NCI-H128 (cell line): ENCODE measurements at regions not wholly inside any gene's neighbourhood (a gene's known extent, or its start where the extent isn't known, plus 50 kb on each side); places are given as distances from the start of the nearest gene placed in this dataset.
"Not testable (repeated sequence)": the region's sequence is repeated elsewhere in the genome, so short reads cannot be mapped to it uniquely, and the experiment has no call there.

Source experiments
- DNase-seq: peaks from one replicate; lab custom pipeline; 2025; ENCODE audit not compliant: unreplicated experiment; lab: John Stamatoyannopoulos, UW

DNA sequence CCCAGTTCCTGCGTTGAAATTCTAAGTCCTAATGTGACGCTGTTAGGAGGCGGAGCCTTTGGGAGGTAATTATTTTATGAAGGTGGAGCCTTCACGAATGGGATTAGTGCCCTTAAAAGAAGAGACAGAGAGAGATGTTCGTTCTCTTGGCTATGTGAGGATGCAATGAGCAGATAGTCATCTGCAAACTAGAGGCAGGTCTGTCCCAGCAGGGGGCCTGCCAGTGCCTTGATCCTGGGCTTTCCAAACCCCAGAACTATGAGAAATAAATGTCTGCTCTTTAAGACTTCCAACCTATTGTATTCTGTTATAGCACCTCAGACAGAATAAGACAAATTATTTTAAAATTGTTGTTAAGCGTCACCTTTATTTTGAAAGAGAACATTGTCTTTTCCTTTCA lies 123.1 kb upstream of the KCNJ6 start:
- no peak for DNase-seq

DNA sequence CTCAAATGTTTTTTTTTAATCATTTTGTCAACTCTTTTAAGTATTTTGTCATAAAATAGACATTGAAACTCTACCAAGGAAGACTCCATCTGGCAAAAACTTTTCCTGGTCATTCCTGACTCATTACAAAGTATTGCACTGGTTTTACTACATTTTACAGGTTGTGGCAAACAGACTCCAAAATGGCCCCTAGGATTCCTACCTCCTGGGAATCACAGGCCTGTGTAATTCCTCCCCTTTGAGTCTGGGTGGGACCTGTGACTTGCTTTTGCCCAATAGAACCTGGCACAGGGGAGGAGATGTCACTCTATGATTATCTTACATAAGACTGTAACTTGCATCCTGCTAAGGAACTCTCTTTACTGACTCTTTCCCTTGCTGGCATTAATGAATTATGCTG lies 123.6 kb upstream of the KCNJ6 start:
- DNase-seq: no peak

DNA sequence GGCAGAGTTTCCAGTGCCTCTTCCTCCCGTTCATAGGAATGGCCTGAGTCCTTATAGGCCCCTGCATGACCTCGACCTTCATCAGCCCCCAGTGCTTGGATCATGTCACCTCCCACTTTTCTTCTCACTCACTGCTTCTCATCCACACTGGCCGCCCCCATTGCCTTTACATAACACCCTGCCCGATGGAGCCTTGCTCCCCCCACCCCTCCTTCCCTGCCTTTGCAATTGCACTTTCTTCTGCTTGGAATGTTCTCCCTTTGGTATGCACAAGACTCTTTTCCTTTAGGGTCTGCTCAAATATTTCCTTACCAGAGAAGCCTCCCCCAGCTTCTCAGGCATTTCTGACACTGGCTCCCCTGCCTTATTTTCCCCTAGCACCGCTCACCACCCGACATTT lies 125.2 kb upstream of the KCNJ6 start:
- no peak for DNase-seq

DNA sequence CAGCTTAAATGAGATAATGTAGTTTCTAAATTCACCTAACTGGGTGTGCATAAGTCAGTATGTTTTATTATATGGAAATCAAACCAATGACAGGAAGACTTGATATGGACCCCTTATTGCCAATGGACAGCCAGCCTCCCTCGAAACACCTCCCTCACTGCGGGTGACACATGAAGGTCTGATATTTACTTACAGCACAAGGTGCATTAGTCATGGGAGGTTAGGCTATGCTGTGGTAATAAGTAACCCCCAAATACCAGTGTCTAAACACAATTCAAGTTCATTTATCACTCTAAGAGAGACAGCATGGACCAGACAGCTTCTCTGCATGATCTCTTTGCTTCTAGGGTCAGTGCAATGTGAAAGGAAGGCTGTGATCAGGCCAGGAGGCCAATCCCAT lies 126.0 kb upstream of the KCNJ6 start:
- no peak for DNase-seq

DNA sequence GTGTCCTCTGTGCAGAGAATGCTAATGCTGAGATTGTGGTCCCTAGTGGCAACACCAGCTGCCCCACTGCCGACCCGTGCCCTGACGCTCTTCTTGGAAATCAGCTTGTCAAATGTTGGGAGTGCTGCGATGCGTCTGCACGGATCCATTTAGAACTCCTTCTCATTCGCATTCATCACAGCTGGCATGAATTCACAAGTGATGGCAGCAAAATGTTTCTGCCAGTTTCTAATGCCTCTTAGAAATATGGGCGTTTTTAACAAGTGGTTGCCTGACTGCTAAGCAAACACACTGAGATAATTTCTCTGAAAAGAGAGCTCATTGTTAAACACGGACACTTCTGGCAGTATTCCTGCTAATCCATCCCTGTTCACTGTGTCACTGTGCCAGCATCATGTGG lies 131.9 kb upstream of the KCNJ6 start:
- peak; percentile 73 for DNase-seq

DNA sequence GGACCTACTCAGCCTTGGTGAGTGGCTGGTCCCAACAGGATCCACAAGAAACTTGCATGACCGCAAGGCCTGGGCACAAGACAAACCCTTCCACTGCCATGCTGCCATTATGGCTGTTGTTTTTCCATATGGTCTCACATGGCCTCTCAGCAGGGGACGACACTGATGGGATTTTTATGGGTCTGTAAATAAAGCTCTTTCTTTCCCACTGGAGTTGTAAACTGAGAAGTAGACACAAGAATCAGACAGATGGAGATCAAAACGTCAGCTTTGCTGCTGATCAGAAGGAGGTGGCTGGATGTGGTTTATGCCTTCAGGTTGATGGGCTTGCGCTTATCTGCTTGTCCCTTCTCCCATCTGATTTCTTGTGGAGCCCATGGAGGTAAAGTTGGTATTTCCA lies 138.1 kb upstream of the KCNJ6 start:
- peak; percentile 17 for DNase-seq

DNA sequence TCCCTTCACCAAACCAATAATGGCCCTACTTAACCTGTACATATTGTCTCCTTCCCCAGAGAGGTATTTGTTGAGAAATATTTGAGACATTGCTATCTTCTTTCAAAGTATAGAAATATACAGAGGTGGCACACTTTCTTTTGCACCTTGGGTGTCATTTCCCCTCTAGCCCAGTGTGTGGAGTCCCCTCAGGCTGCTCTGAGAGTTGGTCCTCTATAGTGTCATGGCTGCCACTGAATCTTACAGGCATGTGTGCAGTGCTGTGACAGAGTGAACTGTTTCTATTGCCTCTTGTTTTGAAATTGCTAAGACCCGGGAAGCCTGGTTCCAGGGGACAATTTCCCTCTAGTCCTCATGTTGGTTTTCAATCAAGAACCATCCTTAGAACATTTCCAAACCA lies 140.2 kb upstream of the KCNJ6 start:
- DNase-seq: no peak

DNA sequence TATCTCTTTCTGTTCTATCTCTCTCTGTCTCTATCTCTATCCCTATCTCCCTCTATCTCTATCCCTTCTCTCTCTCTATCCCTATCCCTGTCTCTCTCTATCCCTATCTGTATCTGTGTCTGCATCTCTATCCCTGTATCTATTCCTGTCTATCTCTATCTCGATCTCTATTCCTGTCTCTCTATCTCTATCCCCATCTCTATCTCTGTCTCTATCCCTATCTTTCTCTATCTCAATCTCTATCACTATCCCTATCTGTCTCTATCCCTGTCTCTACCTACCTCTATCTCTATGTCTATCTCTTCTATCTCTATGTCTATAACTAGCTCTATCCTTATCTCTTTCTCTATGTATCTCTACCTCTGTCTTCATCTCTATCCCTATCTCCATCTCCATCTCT lies 141.4 kb upstream of the KCNJ6 start:
- no peak for DNase-seq

DNA sequence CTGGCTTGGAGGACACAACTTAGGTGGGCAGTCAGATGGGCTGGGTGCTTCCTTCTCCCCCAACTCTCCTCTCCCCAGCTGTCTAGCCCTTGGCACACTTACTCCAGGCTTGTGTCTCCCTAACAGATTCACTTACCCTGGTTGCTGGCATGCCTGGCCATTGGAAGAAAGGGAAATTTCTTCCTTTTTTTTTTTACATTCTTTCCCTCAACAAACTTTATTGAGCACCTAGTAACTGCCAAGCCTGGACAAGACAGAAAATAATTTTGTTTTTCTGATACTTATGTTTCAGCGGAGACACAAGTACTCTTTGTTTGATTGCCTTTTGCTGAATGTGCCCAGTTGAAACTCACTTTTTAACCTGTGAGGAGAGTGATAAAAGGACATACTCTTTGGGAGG lies 144.3 kb upstream of the KCNJ6 start:
- DNase-seq: no peak

DNA sequence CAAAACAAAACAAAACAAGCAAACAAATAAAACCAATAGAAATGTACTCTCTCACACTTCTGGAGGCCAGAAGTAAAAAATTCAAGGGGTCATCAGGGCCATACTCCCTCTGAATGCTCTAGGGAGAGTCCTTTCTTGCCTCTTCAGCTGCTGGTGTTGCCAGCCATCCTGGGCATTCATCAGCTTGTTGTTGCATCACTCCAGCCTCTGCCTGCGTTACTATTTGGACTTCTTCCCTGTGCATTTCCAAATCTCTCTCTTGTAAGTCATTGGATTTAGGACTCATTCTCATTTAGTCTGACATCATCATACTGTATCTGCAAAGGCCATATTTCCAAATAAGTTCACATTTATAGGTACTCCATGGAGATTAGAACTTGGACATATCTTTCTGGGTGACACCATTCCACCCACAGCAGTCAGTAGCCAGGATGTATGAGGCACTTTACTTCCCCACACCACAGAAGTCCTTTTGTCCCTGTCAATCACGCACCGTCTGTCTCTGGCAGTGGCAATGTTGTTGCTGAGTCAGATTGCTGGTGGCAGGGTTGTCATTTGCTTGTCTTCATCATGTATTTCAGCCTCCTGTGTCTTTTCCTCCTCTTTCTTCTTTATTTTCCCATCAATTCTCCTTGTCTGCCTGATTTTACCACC lies 151.0 kb upstream of the KCNJ6 start:
- no peak for DNase-seq

DNA sequence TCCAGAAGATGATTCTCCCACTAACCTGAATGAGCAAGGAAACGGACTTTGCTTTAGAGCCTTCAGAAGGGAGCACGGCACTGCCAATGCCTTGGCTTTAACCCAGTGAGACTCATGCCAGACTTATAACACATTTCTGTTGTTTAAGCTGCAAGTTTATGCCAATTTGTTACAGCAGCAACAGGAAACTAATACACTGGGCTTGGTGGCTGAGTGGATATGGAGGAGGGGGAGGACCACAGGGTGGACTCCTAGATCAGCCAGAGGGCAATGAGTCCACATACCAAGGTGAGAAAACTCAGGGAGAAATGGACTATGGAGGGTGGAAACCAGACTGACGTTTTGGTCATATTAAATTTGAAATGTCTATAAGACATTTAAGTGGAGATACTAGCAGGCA lies 156.2 kb upstream of the KCNJ6 start:
- no peak for DNase-seq

DNA sequence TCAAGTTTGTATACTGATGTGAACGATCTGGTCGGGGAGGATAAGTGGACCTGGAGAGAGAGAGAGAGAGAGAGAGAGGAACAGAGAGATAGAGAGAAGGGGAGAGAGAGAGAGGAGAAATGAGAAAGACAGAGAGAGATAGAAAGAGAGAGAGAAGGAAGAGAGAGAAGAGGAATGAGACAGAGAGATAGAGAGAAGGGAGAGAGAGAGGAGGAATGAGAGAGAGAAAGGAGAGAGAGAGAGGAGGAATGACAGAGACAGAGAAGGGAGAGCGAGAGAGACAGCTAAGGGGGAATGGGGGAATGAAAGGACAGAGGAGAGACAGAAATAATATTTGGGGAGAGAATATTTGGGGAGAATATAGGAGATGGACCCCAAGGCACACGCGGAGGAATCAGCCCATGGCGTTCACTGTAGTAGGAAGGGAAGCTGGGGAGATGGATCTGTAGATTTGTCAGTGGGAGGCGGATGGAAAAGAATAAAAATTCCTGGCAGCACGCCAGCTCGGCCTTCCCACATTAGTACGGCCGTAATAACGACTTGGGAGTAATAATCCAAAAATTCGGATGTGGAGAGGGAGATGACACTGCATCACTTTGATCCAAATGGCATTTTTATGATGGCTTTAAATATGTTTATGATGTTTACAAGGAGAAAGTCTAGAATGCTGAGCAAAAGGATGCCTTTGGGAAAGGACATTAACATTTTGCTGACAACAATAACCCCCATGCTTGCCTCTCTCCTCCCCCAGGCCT lies 159.8 kb upstream of the KCNJ6 start:
- no peak for DNase-seq

DNA sequence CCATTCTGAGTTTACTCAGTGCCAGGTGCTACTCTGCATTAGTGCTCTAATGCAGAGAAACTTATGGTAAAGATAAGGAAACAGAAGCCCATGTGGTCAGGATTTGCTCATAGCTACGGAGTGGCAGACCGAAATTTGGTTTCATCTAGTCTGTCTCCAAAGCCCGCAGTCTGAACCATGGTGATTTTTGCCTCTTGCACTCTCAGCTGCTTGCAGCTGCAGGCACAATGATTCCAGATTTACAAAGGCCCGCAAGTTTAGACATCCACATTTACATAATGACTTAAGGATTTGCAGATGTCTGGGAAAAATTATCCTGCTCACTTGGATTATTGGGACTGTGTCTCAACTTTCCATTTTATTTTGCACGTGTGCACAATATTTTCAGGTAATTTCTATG lies 161.3 kb upstream of the KCNJ6 start:
- DNase-seq: no peak

DNA sequence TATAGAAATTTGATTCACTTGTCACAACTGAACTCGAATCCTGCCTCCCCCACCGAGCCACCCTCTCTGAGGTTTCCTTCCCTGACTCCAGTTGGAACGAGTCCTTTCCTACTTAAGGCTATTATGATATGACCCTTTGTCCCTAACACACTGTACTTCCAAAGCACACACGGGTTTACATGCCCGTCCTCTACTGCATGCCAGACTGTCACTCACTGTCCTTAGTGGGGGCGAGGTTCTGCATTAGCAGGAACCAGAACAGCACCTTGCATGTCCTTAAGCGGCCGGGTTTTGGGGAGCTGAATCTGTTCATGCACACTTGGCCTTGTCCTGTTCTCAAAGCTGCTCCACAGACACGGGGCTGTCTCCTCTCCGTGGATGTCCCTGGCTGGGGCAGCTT lies 164.6 kb upstream of the KCNJ6 start:
- no peak for DNase-seq

DNA sequence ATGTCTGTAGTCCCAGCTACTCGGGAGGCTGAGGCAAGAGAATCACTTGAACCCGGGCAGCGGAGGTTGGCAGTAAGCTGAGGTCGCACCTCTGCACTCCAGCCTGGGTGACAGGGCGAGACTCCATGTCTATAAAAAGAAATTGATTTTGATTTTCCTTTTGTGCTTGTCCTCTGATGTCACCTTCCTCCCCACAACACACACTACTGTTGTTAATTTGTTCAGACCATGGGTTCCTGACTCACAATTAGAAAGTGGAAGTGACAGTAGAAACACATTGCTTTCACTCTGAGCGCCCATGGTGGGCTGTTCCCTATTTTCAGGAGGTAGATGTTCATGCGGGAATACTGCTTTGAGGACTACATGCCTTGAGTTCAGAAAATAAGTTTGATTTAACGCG lies 165.5 kb upstream of the KCNJ6 start:
- no peak for DNase-seq

DNA sequence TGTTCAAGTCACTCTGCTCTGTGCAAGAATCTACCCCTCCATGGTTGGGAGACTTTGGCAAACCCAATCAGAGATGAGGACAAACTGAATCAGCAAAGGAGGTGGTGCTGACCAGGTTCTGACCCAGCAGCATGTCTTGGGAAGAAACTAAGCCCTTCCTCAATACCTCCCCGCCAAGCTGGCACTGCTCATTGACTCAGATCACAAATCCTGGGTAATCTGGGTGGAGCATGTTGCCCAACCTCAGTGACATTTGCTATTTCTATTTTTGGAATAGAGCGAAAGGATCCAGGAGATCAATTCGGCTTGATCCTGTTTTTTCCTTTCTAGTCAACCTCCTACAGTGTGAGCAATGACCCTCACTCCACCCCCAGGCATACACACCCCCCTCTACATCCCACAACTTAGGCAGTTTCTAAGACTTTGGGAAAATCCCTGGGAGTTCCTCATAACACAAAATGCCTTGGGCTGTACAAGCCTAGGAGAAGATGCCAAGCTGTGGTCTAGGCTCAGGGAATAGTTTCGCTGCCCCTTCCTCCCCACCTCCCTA lies 166.8 kb upstream of the KCNJ6 start:
- DNase-seq: no peak

DNA sequence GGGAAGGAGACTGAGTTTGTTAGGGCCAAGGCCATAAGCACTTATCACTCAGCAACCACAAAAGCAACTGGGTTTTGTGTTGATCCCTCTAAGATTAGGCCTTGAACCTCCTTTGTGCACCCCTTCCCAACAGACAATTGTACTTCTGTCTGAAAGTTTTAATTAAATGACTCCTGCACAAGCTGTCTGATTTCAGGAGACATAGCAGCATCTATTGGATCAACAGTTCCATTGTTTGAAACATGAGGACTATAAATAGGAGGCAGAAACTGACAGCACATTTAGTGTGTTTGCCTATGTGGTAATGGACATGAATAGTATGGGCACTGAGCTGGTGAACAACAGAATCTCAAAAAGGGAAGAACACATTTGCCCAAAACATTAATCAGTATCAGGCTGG lies 167.3 kb upstream of the KCNJ6 start:
- DNase-seq: no peak

DNA sequence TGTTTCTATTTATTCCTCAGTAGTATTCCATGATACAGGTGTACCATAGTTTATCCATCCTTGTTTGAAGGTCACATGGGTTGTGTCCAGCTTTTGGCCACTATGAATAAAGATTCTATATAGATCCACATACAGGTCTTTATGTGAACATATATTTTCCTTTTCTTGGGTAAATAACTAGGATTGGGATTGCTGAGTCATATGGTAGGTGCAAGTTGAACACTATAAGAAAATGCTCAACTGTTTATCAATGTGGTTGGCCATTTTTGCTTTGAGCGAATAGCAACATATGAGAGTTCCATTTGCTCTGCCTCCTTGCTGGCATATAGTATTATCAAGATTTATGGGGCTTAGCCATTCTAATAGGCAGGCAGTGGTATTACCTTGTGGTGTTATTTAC lies 170.2 kb upstream of the KCNJ15 start:
- no peak for DNase-seq

DNA sequence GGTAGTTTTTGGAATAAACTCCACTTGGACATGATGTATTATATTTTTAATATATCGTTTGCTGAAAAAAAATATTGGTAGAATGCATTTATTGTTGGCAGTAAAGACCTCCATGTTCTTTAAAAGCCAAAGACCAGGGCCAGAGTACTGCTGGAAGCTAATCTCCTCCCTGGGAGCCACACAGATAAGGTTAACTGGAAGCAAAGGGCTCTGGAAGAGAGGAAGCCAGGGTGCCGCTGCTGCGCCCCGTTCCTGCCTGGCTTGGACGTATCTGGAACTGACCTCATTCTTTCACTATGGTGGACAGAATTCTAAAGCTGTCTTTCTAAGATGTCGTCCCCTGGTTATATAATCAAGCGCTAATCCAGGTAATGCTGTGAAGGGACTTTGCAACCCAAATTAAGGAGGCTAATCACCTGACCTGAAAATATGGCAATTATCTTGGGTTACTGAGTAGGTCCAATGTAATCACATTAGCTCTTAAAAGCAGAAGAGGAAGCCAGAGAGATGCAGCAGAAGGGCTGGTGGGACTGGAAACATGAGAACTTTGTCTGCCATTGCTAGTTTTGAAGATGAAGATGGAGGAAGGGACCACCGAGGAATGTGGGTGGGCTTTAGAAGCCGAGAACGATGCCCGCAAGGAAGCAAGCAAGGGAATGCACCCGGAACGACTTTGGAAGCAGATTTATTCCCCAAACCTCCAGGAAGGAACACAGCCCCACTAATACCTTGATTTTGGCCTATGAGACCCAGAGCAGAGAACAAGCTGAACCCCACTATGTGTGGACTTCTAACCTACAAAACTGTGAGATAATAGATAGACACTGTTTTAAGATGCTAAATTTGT lies 167.7 kb upstream of the KCNJ15 start:
- DNase-seq: no peak

DNA sequence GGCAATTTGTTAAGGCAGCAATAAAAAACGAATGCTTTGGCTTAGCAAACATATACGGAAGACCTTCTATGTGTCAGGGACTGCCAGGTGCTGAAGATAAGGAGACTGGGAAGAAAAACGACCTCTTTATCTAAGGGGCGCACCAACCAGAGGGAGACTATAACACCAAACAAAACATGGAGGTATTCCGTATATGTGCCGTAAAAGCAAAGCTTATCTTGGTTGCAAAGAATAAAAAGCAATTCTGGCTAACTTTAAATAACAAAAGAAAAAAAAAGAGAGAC lies 167.1 kb upstream of the KCNJ15 start:
- DNase-seq: no peak

DNA sequence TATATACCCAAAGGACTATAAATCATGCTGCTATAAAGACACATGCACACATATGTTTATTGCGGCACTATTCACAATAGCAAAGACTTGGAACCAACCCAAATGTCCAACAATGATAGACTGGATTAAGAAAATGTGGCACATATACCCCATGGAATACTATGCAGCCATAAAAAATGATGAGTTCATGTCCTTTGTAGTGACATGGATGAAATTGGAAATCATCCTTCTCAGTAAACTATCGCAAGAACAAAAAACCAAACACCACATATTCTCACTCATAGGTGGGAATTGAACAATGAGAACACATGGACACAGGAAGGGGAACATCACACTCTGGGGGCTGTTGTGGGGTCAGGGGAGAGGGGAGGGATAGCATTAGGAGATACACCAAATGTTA lies 165.7 kb upstream of the KCNJ15 start:
- not testable (repeated sequence) for DNase-seq

DNA sequence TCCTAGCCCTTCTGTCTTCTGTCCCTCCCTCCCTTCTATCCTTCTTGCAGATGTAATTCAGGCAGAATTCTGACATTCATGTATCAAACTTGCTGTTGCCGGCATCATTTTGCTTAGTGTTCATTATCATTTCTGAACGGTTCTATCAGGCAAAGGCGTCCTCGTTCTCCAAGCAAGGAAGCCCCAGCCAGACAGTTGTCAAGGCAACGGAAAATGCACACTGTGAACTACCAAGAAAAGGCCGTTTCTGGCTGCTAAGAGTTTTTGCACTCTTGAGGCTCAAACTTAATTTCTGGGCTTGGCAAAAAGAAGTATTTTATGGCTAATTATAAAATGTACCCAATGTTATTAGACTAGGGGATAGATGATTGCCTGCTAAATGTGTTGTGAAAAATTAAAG lies 164.7 kb upstream of the KCNJ15 start:
- DNase-seq: no peak
